ENCODE measurements at regions not wholly inside any gene's neighbourhood (a gene's known extent, or its start where the extent isn't known, plus 50 kb on each side); places are given as distances from the start of the nearest gene placed in this dataset.

DNA sequence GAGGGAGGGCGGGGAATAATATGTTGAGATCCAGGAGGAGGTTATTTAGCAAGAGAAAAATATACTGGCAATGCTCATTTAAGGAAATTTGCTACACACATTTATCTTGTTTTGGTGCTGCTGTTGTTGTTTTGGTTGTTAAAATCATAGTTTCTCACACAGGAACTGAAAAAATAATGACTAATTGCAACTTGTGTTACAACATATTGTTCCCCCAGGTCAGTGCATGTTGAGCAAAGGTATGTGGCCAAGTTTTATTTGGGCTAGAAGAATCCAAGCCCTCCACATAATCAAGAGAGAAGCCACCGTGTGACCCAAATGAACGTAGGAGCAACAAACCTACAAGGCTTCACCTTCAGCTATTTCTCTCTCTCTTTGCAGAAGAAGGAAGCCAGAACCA lies 220.3 kb upstream of the DAPK1 start:
- no peaks in the 10 kb centered on the region for H3K9me3 ChIP-seq
- ChIA-PET POLR2A (no interaction called here), CTCF (no interaction called here)
- Mint-ChIP-seq H3K4me1 (peaks cover 10 to 31% (median 27%) of the 10 kb centered on the region in 3 donors), H3K27me3 (peaks cover 0 to 6% of the 10 kb centered on the region in 2 donors), H3K27ac (peak overlapping the region; percentile 53 to 68), H3K9me3 (no peaks in the 10 kb centered on the region), H3K36me3 (no peaks in the 10 kb centered on the region), H3K4me3 (peak overlapping the region in 1 of 3 donors; percentile 10)
- H3K27ac ChIP-seq (ENCODE audit: low read length): no peak overlapping the region
- ATAC-seq (replicated peaks in 1 of 4) (no peak), DNase-seq (no peak)
- H3K4me3 ChIP-seq (ENCODE audit: control insufficient read depth in 1 of 2, extremely low read depth in 1 of 2, low read length in 1 of 2): no peak overlapping the region
- H3K27me3 ChIP-seq (replicated peaks in 1 of 2; ENCODE audit: control insufficient read depth in 2 of 2, extremely low read depth in 1 of 2, insufficient read depth in 2 of 2, low read length in 1 of 2): peaks cover 0 to 8% of the 10 kb centered on the region in 2 experiments
- H3K36me3 ChIP-seq (ENCODE audit: control insufficient read depth in 2 of 2, extremely low read depth in 1 of 2, insufficient read depth in 1 of 2, low read length in 1 of 2): no peaks in the 10 kb centered on the region
- H3K4me1 ChIP-seq (ENCODE audit: control insufficient read depth in 1 of 2, extremely low read depth in 1 of 2, insufficient read depth in 2 of 2, low read length in 2 of 2): peaks cover 9 to 21% of the 10 kb centered on the region in 2 experiments
- no CpG with 5 or more reads among the region's 3 CpGs for WGBS (ENCODE audit: insufficient coverage)

DNA sequence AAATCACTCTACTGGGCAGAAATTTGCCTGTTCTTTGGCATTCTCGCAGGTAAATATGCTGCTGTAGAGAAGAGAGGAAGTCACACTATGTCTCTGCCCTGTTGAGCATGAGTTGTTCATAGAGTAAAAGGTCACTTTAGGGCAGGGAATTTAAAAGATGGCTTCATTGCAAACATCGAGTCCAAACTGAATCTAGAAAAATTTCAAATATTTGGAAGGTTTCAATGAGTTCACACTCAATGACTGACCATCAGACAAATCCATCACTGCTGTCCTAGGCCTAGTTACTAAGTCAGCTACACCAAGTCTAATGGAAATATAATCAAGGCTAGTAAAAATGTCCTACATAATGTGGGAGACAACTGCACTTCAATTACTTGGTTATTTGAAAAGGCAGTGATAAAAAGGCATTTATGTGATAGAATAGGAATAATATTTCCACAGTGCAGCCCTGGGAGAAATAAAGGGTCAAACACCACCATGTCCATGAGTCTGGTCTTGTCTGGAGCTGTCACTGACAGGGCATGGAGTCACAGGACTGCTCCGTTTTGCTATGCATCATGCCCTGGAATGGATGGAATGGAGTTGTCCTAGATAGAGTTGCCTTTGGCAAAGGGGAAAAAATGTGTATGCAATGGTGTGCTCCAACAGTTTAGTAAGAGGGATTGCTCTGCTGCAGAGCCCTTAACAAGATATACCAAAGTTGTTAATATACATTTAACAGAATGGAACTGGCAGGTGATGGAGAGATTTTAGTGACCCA lies 218.5 kb upstream of the DAPK1 start:
- no peaks in the 10 kb centered on the region for H3K9me3 ChIP-seq
- H3K4me3 Mint-ChIP-seq: no peak overlapping the region
- H3K4me1 Mint-ChIP-seq: peaks cover 10 to 29% (median 26%) of the 10 kb centered on the region in 3 donors
- H3K9me3 Mint-ChIP-seq: no peaks in the 10 kb centered on the region
- ChIA-PET CTCF (no interaction called here), POLR2A (no interaction called here)
- no peaks in the 10 kb centered on the region for H3K36me3 Mint-ChIP-seq
- H3K27ac ChIP-seq (ENCODE audit: low read length): no peak overlapping the region
- no peak for DNase-seq
- no peaks in the 10 kb centered on the region for H3K36me3 ChIP-seq (ENCODE audit: control insufficient read depth in 2 of 2, extremely low read depth in 1 of 2, insufficient read depth in 1 of 2, low read length in 1 of 2)
- peaks cover 12 to 21% of the 10 kb centered on the region in 2 experiments for H3K4me1 ChIP-seq (ENCODE audit: control insufficient read depth in 1 of 2, extremely low read depth in 1 of 2, insufficient read depth in 2 of 2, low read length in 2 of 2)
- H3K27me3 ChIP-seq (replicated peaks in 1 of 2; ENCODE audit: control insufficient read depth in 2 of 2, extremely low read depth in 1 of 2, insufficient read depth in 2 of 2, low read length in 1 of 2): peaks cover 2 to 4% of the 10 kb centered on the region in 2 experiments
- 72% methylated on average over 3 of the region's 3 CpGs for WGBS (ENCODE audit: insufficient coverage)
- H3K27me3 Mint-ChIP-seq: peaks cover 4 to 10% of the 10 kb centered on the region in 2 donors
- no peak overlapping the region for H3K27ac Mint-ChIP-seq
- no peak overlapping the region for H3K4me3 ChIP-seq (ENCODE audit: control insufficient read depth in 1 of 2, extremely low read depth in 1 of 2, low read length in 1 of 2)
- no peak for ATAC-seq (replicated peaks in 1 of 4)

DNA sequence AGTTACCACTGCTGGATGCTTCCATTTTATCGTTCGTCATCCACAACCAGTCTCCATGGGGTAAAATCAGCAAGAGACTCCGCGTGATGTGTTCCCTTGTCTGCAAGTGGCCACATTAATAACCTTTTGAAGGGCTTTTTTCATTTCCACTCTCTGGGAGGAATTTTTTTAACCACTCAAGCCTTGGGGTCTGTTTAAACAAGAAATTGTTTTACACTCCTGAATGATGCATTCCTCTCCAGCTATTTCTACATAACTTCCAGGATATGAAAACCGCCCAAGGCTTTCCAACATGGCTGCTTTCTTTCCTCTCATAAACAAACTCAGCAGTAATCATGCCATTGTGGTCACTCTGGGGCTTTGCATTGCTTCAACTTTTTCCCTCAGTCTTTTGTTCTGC lies 217.2 kb upstream of the DAPK1 start:
- Mint-ChIP-seq H3K4me1 (peaks cover 10 to 24% (median 22%) of the 10 kb centered on the region in 3 donors), H3K27me3 (peaks cover 6 to 9% of the 10 kb centered on the region in 2 donors), H3K9me3 (no peaks in the 10 kb centered on the region), H3K27ac (no peak overlapping the region), H3K4me3 (no peak overlapping the region), H3K36me3 (no peaks in the 10 kb centered on the region)
- DNase-seq (no peak), ATAC-seq (replicated peaks in 1 of 4) (no peak)
- Histone ChIP-seq H3K36me3 (ENCODE audit: control insufficient read depth in 2 of 2, extremely low read depth in 1 of 2, insufficient read depth in 1 of 2, low read length in 1 of 2) (no peaks in the 10 kb centered on the region), H3K27me3 (replicated peaks in 1 of 2; ENCODE audit: control insufficient read depth in 2 of 2, extremely low read depth in 1 of 2, insufficient read depth in 2 of 2, low read length in 1 of 2) (peaks cover 0 to 3% of the 10 kb centered on the region in 2 experiments), H3K4me1 (ENCODE audit: control insufficient read depth in 1 of 2, extremely low read depth in 1 of 2, insufficient read depth in 2 of 2, low read length in 2 of 2) (peaks cover 9 to 17% of the 10 kb centered on the region in 2 experiments), H3K4me3 (ENCODE audit: control insufficient read depth in 1 of 2, extremely low read depth in 1 of 2, low read length in 1 of 2) (no peak overlapping the region), H3K9me3 (no peaks in the 10 kb centered on the region), H3K27ac (ENCODE audit: low read length) (no peak overlapping the region)
- ChIA-PET CTCF (no interaction called here), POLR2A (no interaction called here)
- WGBS (ENCODE audit: insufficient coverage): 92% methylated on average over 1 of the region's 5 CpGs

DNA sequence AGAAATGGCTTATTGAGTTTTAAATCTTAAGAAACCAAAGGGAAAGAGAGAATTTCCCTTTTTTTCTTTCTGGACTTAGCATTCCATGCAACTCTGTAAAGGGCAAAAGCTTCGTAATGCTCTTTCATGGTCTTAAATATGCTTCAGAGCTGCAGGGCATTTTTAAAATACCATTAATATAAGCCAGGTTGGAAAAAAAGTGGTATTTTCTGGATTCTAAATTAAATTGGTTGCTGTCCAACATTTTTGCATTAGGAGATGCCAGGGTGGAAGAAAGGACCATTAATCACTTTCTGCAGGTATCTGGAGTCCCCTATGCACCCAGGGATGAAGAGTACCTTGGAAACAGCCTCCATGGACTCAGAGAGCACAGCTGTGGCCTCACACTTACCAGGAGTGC lies 215.1 kb upstream of the DAPK1 start:
- POLR2A ChIA-PET: no interaction called here
- Histone ChIP-seq H3K9me3 (no peaks in the 10 kb centered on the region), H3K4me3 (ENCODE audit: control insufficient read depth in 1 of 2, extremely low read depth in 1 of 2, low read length in 1 of 2) (no peak overlapping the region), H3K4me1 (ENCODE audit: control insufficient read depth in 1 of 2, extremely low read depth in 1 of 2, insufficient read depth in 2 of 2, low read length in 2 of 2) (peaks cover 3 to 6% of the 10 kb centered on the region in 2 experiments), H3K27me3 (replicated peaks in 1 of 2; ENCODE audit: control insufficient read depth in 2 of 2, extremely low read depth in 1 of 2, insufficient read depth in 2 of 2, low read length in 1 of 2) (peaks cover 0 to 4% of the 10 kb centered on the region in 2 experiments), H3K36me3 (ENCODE audit: control insufficient read depth in 2 of 2, extremely low read depth in 1 of 2, insufficient read depth in 1 of 2, low read length in 1 of 2) (no peaks in the 10 kb centered on the region), H3K27ac (ENCODE audit: low read length) (no peak overlapping the region)
- ATAC-seq (replicated peaks in 1 of 4) (no peak), DNase-seq (no peak)
- Mint-ChIP-seq H3K9me3 (no peaks in the 10 kb centered on the region), H3K36me3 (no peaks in the 10 kb centered on the region), H3K4me3 (no peak overlapping the region), H3K27me3 (peaks cover 8 to 9% of the 10 kb centered on the region in 2 donors), H3K4me1 (peaks cover 0 to 6% (median 6%) of the 10 kb centered on the region in 3 donors), H3K27ac (no peak overlapping the region)
- CTCF ChIA-PET: no interaction called here
- no CpG with 5 or more reads among the region's 1 CpG for WGBS (ENCODE audit: insufficient coverage)

DNA sequence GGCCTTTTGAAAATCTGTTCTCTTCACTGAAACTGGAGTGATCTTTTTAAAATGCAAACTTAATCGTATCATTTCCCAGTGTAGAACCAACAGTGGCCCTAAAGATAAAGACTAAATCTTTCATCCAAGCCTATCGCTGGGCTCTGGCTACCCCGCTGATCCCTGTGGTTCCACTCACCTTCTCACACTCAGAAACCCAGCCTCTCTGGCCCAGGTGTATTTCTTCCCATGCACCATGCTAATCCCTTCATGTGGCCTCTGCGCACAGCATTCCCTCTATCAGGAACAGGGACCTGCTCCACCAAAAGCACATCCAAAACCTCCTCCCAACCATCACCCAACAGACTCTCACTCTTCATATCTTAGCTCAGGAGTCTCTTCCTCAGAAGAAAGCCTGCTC lies 214.1 kb upstream of the DAPK1 start:
- 88% methylated on average over 4 of the region's 4 CpGs for WGBS (ENCODE audit: insufficient coverage)
- H3K4me1 Mint-ChIP-seq: no peaks in the 10 kb centered on the region

DNA sequence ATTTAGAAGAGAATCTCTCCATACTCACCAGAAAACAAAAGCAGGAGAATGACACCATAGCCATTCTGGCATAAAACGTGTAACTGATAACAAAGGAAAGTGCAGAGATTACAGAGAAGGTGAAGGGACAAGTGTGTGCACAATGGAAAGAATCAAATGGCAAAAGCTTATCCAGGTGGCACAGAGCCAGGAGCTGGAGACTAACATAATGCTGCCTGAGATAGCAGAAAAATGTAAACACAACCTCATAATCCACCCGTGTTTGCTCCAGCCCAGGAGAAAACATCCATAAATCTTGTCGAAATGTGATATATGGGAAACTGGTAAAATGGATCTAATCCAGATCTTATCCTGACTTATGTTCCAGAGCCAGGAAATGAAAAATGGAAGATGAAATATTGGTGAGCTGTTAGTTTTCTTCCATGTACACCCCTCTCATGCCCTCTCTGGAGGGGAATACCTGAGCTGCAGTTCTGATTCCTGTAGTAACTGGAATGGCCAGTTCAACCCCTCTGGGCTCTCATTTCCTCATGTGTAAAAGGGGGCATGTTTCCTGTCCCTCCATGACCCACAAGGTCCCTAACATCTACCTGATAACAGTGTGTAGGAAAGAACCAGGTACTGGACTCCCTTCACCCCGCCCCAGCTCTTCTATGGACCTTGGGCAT lies 212.3 kb upstream of the DAPK1 start:
- Histone ChIP-seq H3K4me3 (ENCODE audit: control insufficient read depth in 1 of 2, extremely low read depth in 1 of 2, low read length in 1 of 2) (no peak overlapping the region), H3K9me3 (no peaks in the 10 kb centered on the region), H3K36me3 (ENCODE audit: control insufficient read depth in 2 of 2, extremely low read depth in 1 of 2, insufficient read depth in 1 of 2, low read length in 1 of 2) (no peaks in the 10 kb centered on the region), H3K27me3 (replicated peaks in 1 of 2; ENCODE audit: control insufficient read depth in 2 of 2, extremely low read depth in 1 of 2, insufficient read depth in 2 of 2, low read length in 1 of 2) (peaks cover 4 to 5% of the 10 kb centered on the region in 2 experiments), H3K4me1 (ENCODE audit: control insufficient read depth in 1 of 2, extremely low read depth in 1 of 2, insufficient read depth in 2 of 2, low read length in 2 of 2) (peaks cover 0 to 2% of the 10 kb centered on the region in 2 experiments), H3K27ac (ENCODE audit: low read length) (no peak overlapping the region)
- POLR2A ChIA-PET: no interaction called here
- H3K27ac Mint-ChIP-seq: no peak overlapping the region
- peaks cover 8 to 18% of the 10 kb centered on the region in 2 donors for H3K27me3 Mint-ChIP-seq
- no peaks in the 10 kb centered on the region for H3K9me3 Mint-ChIP-seq
- H3K4me3 Mint-ChIP-seq: no peak overlapping the region
- WGBS (ENCODE audit: insufficient coverage): no CpG with 5 or more reads among the region's 4 CpGs
- no peaks in the 10 kb centered on the region for H3K4me1 Mint-ChIP-seq
- DNase-seq: no peak
- H3K36me3 Mint-ChIP-seq: no peaks in the 10 kb centered on the region
- CTCF ChIA-PET: no interaction called here
- ATAC-seq (replicated peaks in 1 of 4): no peak

More for the DNA sequence above, 214.1 kb upstream of the DAPK1 start:
- no peak for ATAC-seq (replicated peaks in 1 of 4)
- no peak overlapping the region for H3K4me3 Mint-ChIP-seq
- no peak overlapping the region for H3K4me3 ChIP-seq (ENCODE audit: control insufficient read depth in 1 of 2, extremely low read depth in 1 of 2, low read length in 1 of 2)
- POLR2A ChIA-PET: no interaction called here
- peaks cover 0 to 2% of the 10 kb centered on the region in 2 experiments for H3K4me1 ChIP-seq (ENCODE audit: control insufficient read depth in 1 of 2, extremely low read depth in 1 of 2, insufficient read depth in 2 of 2, low read length in 2 of 2)
- no peaks in the 10 kb centered on the region for H3K36me3 Mint-ChIP-seq
- peaks cover 8 to 9% of the 10 kb centered on the region in 2 donors for H3K27me3 Mint-ChIP-seq
- DNase-seq: no peak
- CTCF ChIA-PET: no interaction called here
- peaks cover 2 to 4% of the 10 kb centered on the region in 2 experiments for H3K27me3 ChIP-seq (replicated peaks in 1 of 2; ENCODE audit: control insufficient read depth in 2 of 2, extremely low read depth in 1 of 2, insufficient read depth in 2 of 2, low read length in 1 of 2)
- no peaks in the 10 kb centered on the region for H3K36me3 ChIP-seq (ENCODE audit: control insufficient read depth in 2 of 2, extremely low read depth in 1 of 2, insufficient read depth in 1 of 2, low read length in 1 of 2)
- no peak overlapping the region for H3K27ac ChIP-seq (ENCODE audit: low read length)
- no peaks in the 10 kb centered on the region for H3K9me3 Mint-ChIP-seq
- H3K9me3 ChIP-seq: no peaks in the 10 kb centered on the region
- no peak overlapping the region for H3K27ac Mint-ChIP-seq

Data from T-cell (primary cell).